GM21447 (cell line): ENCODE measurements at regions not wholly inside any gene's neighbourhood (a gene's known extent, or its start where the extent isn't known, plus 50 kb on each side); places are given as distances from the start of the nearest gene placed in this dataset.
"Not testable (repeated sequence)": the region's sequence is repeated elsewhere in the genome, so short reads cannot be mapped to it uniquely, and the experiment has no call there.

Experiments
- ATAC-seq: cut with Tn5 transposase; IDR thresholded peaks from one replicate; pipeline ENCODE4 v1.9.1; 2021; ENCODE audit not compliant: unreplicated experiment

GRCh38 chr3:21894459-21895340, 143.7 kb upstream of the ZNF385D start:
- no peak for ATAC-seq

- no peak for ATAC-seq
These were observed 147.3 kb upstream of the ZNF385D start for GRCh38 chr3:21898316-21898715.

GRCh38 chr3:21901484-21901883, 150.5 kb upstream of the ZNF385D start:
- ATAC-seq: no peak

GRCh38 chr3:21902956-21903355, 151.9 kb upstream of the ZNF385D start:
- ATAC-seq: no peak

GRCh38 chr3:21909096-21909495, 158.1 kb upstream of the ZNF385D start:
- ATAC-seq: no peak

GRCh38 chr3:21912711-21913110, 161.7 kb upstream of the ZNF385D start:
- no peak for ATAC-seq

GRCh38 chr3:21913791-21914190, 162.8 kb upstream of the ZNF385D start:
- no peak for ATAC-seq

- no peak for ATAC-seq
These were observed 163.4 kb upstream of the ZNF385D start for GRCh38 chr3:21914451-21914850.

GRCh38 chr3:21919383-21919782, 168.4 kb upstream of the ZNF385D start:
- no peak for ATAC-seq

GRCh38 chr3:21920421-21920861, 169.4 kb upstream of the ZNF385D start:
- no peak for ATAC-seq

GRCh38 chr3:21923156-21923555, 172.1 kb upstream of the ZNF385D start:
- not testable (repeated sequence) for ATAC-seq

- no peak for ATAC-seq
These were observed 176.3 kb upstream of the ZNF385D start for GRCh38 chr3:21927261-21927660.

- ATAC-seq: no peak
These were observed 183.6 kb upstream of the ZNF385D start for GRCh38 chr3:21934591-21934990.

GRCh38 chr3:21936207-21936606, 185.2 kb upstream of the ZNF385D start:
- no peak for ATAC-seq

- ATAC-seq: no peak
These were observed 187.3 kb upstream of the ZNF385D start for GRCh38 chr3:21938267-21938681.

- no peak for ATAC-seq
These were observed 191.3 kb upstream of the ZNF385D start for GRCh38 chr3:21942328-21942727.

GRCh38 chr3:21944251-21944650, 193.2 kb upstream of the ZNF385D start:
- no peak for ATAC-seq

GRCh38 chr3:21952856-21953255, 201.8 kb upstream of the ZNF385D start:
- ATAC-seq: no peak

GRCh38 chr3:21954709-21955108, 203.7 kb upstream of the ZNF385D start:
- ATAC-seq: no peak

- ATAC-seq: no peak
These were observed 204.4 kb upstream of the ZNF385D start for GRCh38 chr3:21955406-21955805.

- ATAC-seq: no peak
These were observed 209.0 kb upstream of the ZNF385D start for GRCh38 chr3:21960033-21960432.

- no peak for ATAC-seq
These were observed 211.4 kb upstream of the ZNF385D start for GRCh38 chr3:21962456-21962855.

GRCh38 chr3:21966457-21966856, 215.4 kb upstream of the ZNF385D start:
- ATAC-seq: not testable (repeated sequence)
